HG03354 (cell line): ENCODE measurements at regions not wholly inside any gene's neighbourhood (a gene's known extent, or its start where the extent isn't known, plus 50 kb on each side); places are given as distances from the start of the nearest gene placed in this dataset.

ENCODE experiments used
- ATAC-seq: cut with Tn5 transposase; IDR thresholded peaks from one replicate; pipeline ENCODE4 v1.9.1; 2021; ENCODE audit warnings: mild to moderate bottlenecking; ENCODE audit not compliant: unreplicated experiment, poor library complexity, severe bottlenecking

DNA sequence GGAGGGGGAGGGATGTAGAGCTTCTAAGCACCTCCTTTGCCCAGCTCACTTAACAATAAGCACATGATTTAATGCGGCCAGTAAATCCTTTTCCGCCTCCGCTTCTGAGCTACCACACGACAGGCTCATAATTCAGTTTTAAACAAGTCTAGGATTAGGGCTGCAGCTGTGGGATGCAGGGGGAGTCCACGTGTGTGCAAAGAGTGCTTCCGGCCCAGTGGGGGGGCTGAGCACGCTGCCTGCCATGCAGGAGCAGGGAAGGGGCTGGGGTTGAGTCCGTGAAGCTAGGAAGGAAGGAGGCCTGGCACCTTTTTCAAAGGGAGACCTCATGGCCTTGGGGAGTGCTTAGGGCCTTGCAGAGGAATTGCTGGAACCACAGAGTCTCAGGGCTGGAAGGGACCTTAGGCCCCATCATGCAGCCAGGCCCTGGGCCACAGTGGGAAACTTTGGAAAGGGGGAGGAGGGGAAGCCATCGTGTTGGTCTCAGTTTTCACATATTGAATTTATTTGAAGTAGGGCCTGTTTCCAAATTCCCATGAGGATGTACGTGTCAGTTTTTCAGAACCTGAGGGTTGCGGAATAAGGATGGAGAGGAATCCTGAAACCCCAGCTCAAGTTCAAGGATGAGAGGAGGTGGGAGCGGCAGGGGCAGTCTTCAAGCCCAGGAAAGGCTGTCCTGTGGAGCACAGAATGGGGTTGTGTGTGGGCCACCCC is 96.1 kb downstream of the VEGFA start:
- no peak for ATAC-seq

DNA sequence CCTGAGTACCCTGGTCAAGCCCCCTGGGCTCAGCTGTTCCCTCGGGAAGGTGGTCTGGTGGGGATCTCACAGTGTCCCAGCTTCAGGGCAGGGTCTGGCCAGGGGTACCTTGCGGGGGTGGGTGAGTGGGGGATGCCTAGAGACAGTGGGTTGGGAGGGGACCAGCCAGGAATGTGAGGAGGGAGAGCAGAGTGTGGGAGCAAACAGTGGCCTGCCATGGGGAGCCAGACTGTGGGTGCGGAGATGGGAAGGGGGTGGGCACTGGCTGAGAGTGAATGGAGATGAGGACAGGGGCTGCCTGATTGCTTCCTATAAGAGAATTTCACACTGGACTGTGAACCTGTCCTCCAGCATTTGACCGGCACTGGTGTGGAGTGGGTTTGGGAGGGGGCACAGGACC is 95.1 kb downstream of the VEGFA start:
- no peak for ATAC-seq

DNA sequence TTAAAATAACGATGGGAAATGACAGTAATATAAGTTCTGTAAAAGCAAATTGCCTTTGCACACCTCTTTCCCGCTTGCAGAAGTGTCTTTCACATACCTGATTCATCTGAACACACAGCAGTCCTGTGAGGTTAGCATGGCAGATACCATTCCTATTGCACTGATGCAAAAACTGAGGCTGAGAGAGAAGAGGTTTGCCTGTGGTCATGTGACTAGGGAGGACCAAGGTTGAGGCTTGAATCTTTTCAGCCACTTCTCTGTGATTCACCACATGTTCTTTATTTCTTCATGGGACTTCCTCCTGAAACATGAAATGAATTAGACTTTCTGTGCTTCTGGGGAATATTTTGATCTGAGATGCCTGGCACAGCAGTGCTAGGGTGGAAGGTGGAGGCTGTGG is 92.9 kb downstream of the VEGFA start:
- ATAC-seq, result no peak

DNA sequence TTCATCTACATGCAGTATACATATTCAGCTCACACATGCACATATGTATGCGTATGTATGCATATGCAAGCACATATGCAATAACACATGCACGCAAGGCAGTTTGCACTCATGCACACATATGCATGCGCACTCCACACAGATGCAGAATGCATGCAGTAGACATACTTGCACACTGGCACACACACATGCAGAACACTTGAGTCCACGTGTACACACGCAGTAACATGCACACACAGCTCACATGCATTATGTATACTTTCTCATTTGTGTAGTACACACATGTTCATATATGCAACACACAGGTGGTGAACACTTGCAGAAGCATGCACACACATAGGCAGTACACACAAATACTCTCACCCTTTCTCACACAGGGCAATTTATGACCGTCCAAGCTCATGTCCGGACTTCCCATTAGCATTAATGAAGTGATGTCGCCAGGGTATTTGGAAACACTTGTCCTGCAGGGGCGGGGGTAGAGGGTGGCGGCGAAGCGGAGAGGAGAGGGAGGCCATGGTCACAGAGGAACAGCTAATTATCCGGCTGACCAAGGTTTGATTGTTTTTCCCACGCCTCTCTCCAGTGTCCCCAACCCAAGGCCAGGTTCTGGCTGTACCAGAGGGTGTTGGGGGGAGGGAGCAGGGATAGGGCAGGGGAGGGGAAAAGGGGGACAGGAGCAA is 91.3 kb downstream of the VEGFA start:
- ATAC-seq, result no peak

DNA sequence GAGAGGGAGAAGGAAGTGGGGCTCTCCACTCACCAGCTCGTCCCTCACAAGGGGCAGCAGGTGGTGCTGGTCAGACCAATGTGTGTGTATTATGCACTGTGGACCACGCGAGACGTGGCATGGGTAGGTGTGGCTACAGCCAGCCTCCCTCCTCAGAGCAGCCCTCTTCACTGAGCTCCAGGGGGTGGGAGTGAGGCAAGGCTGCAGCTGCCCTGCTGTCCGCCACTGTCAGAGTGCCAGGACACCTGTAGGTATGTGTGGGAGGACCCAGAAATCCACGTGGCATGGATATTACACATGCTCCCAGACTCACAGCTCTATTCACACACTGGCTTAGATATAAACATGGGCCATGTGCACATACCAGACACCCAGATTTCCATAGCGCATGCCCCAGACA is 90.3 kb downstream of the VEGFA start:
- ATAC-seq, result no peak

DNA sequence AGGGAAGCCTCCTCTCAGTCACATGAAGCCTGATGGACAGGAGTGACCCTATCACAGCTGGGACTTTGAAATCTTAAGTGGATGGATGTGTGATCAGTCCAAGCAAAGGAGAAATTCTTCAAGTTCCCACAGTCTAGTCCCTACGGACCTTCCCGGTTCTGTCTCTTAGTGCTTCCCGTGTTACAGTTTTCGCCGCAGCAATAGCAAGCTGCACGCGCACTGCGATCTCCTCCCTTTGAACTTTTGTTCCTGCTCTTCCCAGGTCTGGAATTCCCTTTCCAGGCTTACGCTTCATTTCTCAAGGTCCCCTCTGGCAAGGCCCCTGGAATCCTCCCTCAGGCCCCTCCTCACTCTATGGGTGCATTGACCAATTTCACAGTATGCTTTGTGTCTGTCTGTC is 89.2 kb downstream of the VEGFA start:
- ATAC-seq, result no peak

DNA sequence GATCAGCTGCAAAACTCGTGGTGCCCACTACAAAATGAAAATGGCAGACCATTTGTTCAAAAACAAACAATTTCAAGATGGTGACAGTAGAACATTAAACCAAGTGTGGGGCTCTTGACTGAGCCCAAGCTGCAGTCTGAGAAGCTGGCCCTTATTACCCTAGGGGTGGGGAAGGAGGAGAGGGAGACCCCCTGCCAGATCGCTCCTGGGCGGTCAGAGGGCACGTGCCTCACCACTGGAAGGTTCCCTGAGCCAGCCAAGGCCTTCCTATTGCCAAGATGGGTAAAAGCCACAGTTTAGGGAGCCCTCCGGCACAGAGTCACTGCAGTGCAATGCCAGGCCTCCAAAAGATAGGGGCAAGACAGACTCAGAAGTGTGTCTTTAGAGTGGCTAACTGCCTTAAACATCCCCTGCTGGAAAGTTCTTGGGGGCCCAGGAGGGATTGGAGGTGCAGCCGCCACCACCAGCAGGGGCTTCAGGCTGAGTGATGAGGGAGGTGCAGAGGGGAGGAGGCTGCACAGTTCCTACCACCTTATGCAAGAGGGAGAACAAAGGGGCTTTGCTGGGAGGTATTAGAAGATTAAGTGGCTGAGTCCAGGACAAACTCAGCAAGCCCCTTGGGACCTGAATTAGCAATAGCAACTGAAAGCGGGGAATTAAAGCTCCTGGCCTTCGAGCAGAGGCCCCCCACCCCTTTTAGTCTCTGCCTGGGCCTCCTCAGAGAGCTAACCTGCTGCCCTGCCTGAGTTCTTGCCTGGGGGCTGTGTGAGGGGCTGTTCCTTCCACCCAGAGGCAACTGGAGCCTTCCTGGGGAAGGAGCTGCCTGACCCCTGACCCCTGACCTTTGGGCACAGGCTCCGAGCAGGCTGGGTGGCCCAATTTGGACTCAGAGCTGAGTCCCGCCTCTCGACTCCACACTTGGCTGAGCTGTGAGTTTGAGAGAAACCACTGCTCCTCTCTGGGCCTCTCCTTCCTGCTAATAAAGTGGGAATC is 88.4 kb downstream of the VEGFA start:
- ATAC-seq, result no peak

DNA sequence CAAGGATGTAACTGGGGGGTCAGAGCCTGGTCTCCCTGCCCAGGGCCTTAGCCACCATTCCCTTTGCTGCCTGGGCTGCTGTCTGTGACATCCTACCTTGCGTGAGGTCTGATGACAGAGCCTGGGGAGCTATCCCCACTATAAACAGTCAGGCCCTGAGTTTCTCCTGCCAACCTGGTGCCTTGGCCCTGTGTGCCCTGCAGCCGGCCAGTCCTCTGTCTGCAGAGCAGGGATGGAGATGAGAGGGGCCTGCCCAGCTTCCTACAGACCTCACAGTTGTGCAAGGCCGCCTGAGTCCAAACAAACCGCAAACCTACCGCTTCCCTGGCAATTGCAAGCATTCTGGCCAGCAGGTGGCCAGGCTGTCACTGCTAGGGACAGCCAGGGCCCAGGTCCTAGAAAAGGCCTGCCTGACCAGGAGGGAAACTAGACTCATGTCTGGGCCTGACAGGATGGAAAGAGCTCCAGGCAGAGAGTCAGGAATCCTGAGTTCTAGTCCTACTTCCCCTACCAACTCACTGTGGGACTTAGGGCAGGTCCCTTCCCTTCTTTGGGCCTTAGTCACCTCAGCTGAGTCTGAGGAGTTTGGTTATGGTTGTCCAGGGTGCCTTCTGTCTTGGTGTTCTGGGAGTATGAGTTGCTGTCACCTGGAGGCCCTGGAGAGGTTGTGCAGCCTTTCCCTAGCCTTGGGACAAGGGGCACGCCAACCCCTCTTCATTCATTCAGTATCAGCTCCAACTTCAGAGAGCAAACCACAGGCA is 86.2 kb downstream of the VEGFA start:
- ATAC-seq, result no peak

DNA sequence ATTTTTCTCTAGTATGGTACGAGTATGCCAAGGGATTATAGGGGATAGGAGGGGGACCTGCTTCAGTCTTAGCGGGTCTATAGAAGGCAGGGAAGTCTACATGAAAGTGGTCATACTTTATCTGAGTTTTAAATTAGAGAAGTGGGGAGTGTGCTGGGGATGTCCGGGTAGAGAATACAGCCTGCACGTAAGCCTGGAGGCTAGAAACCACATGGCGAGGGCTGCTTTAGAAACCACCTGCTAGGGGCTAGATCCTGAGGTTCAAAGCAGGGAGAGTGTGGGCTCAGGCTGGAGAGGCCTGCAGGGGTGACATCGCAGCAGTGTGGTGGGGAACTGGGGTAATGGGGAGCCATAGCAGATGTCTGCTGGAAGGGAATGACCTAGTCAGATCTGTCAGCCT is 85.2 kb downstream of the VEGFA start:
- ATAC-seq, result no peak

DNA sequence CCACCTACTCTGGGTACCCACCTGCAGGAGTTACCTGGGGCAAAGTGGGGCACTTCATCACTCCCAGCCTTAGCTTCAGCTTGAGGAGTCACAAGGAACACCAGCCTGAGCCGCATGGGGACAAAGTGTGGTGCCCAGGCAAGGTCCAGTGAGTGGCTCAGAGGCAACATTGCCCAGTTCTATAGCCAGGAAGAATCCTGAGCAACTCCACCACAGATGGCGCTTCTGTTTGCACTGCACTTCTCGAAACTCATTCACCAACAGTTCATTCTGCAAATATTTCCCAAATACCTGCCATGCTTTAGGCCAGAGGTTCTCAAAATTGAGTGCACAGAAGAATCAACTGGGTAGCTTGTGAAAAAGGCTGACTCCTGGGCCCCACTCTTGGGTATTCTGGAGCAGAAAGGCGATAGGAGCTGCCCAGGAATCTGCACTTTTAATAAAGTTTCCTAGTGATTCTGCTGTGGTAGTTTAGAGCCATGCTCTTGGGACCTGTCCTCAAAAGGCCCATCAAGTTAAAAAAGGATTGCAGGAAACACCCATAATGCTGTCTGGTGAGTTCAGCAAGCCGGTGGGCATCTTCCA is 83.1 kb downstream of the VEGFA start:
- no peak for ATAC-seq

DNA sequence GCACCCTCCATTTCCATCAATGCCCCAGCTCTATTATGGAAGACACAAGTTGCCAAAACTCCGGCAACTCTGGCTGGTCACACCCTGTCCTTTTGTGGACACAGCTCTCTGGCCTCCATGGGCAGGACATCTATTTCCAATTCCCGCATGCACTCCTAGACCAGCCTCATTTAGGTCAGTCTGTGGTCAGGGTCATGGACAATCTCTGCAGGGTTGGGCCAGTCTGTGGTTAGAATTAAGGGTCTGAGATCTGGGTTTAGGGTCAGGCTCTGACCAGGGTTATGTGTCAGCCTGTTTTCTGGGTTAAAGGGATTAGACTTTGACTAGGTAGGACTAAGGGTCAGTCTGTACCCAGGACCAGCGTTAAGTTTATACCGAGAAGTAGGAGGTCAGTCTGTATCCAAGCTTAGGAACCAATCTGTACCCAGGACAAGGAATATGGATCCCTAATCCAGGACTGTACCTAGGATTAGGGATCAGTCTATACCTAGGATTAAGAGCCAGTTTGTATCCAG is 82.4 kb downstream of the VEGFA start:
- ATAC-seq, result no peak

DNA sequence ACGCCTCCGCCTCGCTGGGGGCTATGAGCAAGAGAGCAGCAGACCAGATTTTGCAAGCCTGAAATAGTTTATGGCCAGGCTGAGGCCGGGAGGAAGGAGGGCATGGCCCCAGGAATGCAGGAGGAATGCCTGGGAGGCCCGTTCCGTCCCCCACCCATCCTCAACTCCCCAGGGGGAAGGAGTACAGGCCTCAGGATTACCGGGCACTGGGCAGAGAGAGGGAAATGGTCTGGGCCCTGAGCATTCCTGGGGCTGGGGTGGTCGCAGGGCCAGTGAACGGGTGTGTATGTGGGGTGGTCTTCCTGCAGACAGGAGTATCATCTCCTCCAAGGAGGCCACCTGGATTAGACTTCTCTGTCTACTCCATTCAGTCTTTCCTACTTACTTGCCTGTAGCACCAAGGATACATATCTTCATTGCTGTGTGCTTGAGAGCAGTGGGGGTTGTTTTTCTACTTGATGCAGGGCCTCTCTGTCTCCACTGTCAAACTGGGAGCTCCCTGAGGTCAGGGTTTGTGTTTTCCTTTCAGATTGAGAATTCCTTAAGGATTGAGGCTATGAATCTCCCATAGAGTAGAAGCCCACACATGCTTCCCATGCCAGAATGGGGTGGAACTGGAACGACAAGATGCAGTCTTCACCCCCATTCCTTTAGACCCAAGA is 81.3 kb downstream of the VEGFA start:
- no peak for ATAC-seq

DNA sequence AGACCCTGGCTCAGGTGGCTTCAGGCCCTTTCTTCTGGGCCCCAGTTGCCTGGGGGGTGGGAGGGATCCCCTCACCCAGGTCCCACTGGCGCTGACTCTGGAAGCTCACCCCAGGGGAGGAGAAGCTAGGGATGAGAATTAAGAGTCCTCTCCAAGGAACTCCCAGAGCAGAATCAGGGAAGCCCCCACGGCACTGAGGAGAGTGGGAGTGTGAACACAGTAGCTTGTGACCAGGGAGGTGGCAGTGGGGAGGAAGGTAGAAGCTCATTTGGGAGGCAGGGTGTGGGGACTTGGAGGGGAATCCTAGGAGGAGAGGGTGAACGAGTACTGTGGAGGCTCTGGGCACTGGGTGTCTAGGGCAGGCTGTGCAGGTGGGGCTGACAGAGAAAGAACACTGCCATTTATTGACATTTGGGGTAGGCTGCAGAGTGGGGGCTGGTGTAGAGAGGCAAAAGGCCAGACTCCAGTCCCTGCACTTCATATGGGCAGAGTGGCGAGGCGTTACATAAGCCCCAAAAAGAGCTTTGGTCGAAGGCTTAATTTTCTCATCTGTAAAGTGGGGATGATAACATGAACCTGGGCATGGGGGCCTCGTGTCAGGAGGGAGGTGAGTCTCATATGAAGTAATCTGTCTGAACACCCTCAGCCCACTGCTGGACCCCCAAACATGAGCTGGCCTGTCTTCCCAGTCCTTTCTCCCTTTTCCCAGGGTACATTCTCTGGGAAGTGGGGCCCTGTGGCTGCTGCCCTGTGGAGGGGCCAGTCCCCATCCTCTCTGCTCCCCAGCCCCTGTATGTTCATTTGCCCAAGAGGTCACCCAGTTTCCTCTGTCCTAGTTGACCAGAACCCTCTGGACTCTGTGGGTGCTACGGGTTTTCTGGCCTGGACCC is 80.5 kb downstream of the VEGFA start:
- no peak for ATAC-seq

DNA sequence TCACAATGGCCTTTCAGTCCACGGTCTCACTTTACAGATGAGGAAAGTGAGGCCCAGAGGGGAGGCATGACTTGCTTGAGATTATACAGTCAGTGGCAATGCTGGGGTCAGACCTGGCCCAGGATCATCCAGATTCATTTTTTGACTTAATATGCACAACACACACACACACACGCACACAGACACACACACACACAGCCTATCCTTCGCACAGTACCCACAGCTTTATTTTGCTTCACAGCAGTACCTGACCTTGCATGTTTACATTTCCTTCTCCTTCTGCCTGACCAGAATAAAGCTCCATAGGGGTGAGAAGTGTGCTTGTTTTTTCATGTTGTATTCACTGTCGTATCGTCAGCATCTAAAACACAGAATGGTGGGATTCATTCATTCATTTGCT is 79.8 kb downstream of the VEGFA start:
- no peak for ATAC-seq

DNA sequence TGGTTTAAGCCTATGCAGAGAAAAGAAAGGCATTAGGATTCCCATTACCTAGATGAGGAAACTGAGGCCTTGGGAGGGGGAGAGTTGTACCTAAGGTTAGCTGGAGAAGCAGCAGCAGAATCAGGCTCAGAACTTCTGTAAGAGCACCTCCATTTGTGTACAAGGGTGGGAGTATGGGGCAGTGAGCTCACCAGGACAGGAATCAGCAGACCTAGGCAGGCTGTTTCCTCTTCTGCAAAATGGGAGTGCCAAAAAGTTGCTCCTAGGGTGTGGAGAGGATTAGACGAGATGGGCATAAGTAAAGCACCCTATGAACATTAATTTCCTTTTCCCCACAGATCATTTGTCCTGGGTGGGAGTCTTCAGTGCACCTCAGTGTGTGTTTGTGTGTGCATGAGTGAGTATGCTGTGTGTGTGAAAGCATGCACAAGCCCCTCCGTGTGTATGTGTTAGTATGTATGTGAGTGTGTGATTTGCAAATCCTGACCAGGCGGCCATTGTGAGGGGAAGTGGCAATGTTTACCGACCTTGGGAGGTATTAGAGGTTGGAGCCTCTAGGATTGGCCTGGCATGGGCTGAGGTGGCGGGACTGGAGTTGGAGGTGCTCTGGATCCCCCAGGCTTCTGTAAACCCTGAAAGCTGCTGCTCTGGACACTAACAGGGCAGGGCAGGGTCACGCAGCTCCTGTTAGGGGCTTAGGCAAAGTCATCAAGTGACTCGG is 78.8 kb downstream of the VEGFA start:
- ATAC-seq, result no peak

DNA sequence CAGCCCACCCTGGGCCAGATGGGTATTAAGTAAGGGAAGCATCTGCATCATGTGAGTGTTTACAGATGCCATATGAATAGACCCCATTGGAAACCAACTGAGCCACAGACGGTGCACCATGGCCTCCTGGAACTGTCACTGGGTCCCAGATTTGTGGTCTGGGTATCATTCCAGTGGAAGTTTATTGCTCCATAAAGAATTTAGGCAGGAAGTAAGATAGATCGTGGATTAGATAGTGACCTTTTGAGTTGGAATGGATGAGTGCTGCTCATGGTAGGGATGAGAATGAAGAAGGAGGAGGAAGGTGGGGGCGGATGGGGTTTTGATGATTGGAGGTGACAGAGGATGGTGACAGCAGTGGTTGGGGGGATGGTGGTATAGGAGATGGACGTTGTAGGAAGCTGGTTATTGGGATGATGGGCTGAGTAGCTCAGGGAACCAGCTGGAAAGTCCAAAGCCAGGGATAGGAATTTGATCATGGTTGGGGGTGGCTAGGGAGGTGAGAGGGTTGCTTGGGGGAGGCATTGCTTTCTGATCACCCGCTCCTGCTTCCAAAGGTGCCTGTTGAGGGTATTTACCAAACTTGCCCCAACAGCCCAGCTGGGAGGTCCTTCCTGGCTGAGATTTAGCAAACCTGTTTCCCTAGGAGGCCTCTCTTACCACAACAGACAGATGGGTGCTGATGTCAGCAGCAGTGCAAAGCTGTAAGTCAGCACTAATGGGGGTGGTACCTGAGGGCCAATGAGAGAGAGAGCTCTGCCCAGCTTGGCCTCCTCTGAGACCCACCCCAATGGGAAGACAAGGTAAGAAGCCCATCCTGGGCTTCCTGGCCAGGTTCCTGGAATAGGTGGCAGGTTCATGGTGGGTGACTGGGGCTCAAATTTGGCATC is 78.0 kb downstream of the VEGFA start:
- no peak for ATAC-seq
